GM19452 (cell line): ENCODE measurements at regions not wholly inside any gene's neighbourhood (a gene's known extent, or its start where the extent isn't known, plus 50 kb on each side); places are given as distances from the start of the nearest gene placed in this dataset.

ENCODE experiments used
- ATAC-seq: cut with Tn5 transposase; IDR thresholded peaks from one replicate; pipeline ENCODE4 v1.9.1; 2021; ENCODE audit not compliant: unreplicated experiment

- ATAC-seq: peak; percentile 100
Measured at GRCh38 chr2:2879781-2880180, 497.8 kb downstream of the EIPR1 start.

- ATAC-seq: no peak
Measured at GRCh38 chr2:2879071-2879470, 498.5 kb downstream of the EIPR1 start.

- ATAC-seq: no peak
Measured at GRCh38 chr2:2877427-2877826, 500.2 kb downstream of the EIPR1 start.

GRCh38 chr2:2876331-2877221, 501.0 kb downstream of the EIPR1 start:
- ATAC-seq: no peak

GRCh38 chr2:2875831-2876230, 501.8 kb downstream of the EIPR1 start:
- no peak for ATAC-seq

GRCh38 chr2:2875296-2875695, 502.3 kb downstream of the EIPR1 start:
- ATAC-seq: no peak

- no peak for ATAC-seq
Measured at GRCh38 chr2:2874805-2875204, 502.8 kb downstream of the EIPR1 start.

GRCh38 chr2:2874341-2874740, 503.3 kb downstream of the EIPR1 start:
- no peak for ATAC-seq

GRCh38 chr2:2873450-2873811, 504.2 kb downstream of the EIPR1 start:
- ATAC-seq: no peak

- ATAC-seq: no peak
Measured at GRCh38 chr2:2872713-2873449, 504.7 kb downstream of the EIPR1 start.

- no peak for ATAC-seq
Measured at GRCh38 chr2:2872309-2872617, 505.4 kb downstream of the EIPR1 start.

GRCh38 chr2:2871480-2872308, 505.9 kb downstream of the EIPR1 start:
- ATAC-seq: no peak

- ATAC-seq: no peak
Measured at GRCh38 chr2:2870106-2870505, 507.5 kb downstream of the EIPR1 start.

GRCh38 chr2:2869553-2869952, 508.1 kb downstream of the EIPR1 start:
- ATAC-seq: no peak

GRCh38 chr2:2868085-2868484, 509.5 kb downstream of the EIPR1 start:
- no peak for ATAC-seq

GRCh38 chr2:2867397-2867979, 510.1 kb downstream of the EIPR1 start:
- no peak for ATAC-seq

- ATAC-seq: no peak
Measured at GRCh38 chr2:2866459-2866858, 511.2 kb downstream of the EIPR1 start.

GRCh38 chr2:2862386-2862785, 515.2 kb downstream of the EIPR1 start:
- no peak for ATAC-seq

- ATAC-seq: no peak
Measured at GRCh38 chr2:2861666-2862240, 515.9 kb downstream of the EIPR1 start.

- no peak for ATAC-seq
Measured at GRCh38 chr2:2860589-2861300, 516.9 kb downstream of the EIPR1 start.
